T-helper 1 cell (primary cell): ENCODE measurements at regions not wholly inside any gene's neighbourhood (a gene's known extent, or its start where the extent isn't known, plus 50 kb on each side); places are given as distances from the start of the nearest gene placed in this dataset.
"Not testable (repeated sequence)": the region's sequence is repeated elsewhere in the genome, so short reads cannot be mapped to it uniquely, and the experiment has no call there.

Experiments used
- DNase-seq, 5 donors: peaks; one replicate each; pipeline ENCODE4 v3.0.0-alpha.2; 2012 to 2020

- no peak for DNase-seq
Observed at GRCh38 chr7:16130111-16131110, 290.9 kb downstream of the CRPPA start.

- DNase-seq: no peak
Observed at GRCh38 chr7:16129431-16130110, 291.8 kb downstream of the CRPPA start.

- no peak for DNase-seq
Observed at GRCh38 chr7:16123117-16123770, 298.1 kb downstream of the CRPPA start.

GRCh38 chr7:16121876-16122390 lies 299.4 kb downstream of the CRPPA start:
- no peak for DNase-seq

- DNase-seq: no peak
Observed at GRCh38 chr7:16115374-16115773, 306.0 kb downstream of the CRPPA start.

GRCh38 chr7:16114633-16115032 lies 306.7 kb downstream of the CRPPA start:
- DNase-seq: no peak

GRCh38 chr7:16114071-16114470 lies 307.3 kb downstream of the CRPPA start:
- DNase-seq: no peak

- no peak for DNase-seq
Observed at GRCh38 chr7:16113058-16113457, 308.3 kb downstream of the CRPPA start.

GRCh38 chr7:16106869-16107268 lies 314.5 kb downstream of the CRPPA start:
- DNase-seq: no peak

GRCh38 chr7:16106300-16106699 lies 315.0 kb downstream of the CRPPA start:
- DNase-seq: no peak

- DNase-seq: no peak
Observed at GRCh38 chr7:16099302-16099849, 322.0 kb downstream of the CRPPA start.

- DNase-seq: no peak
Observed at GRCh38 chr7:16098585-16099179, 322.7 kb downstream of the CRPPA start.

GRCh38 chr7:16098058-16098457 lies 323.3 kb downstream of the CRPPA start:
- no peak for DNase-seq

- no peak for DNase-seq
Observed at GRCh38 chr7:16095171-16095950, 326.0 kb downstream of the CRPPA start.

- no peak for DNase-seq
Observed at GRCh38 chr7:16094651-16095050, 326.7 kb downstream of the CRPPA start.

GRCh38 chr7:16092711-16093110 lies 328.6 kb downstream of the CRPPA start:
- DNase-seq: no peak

GRCh38 chr7:16091701-16092310 lies 329.5 kb downstream of the CRPPA start:
- DNase-seq: no peak

GRCh38 chr7:16089801-16090200 lies 331.5 kb downstream of the CRPPA start:
- no peak for DNase-seq

- no peak for DNase-seq
Observed at GRCh38 chr7:16089191-16089590, 332.1 kb downstream of the CRPPA start.

GRCh38 chr7:16086743-16087142 lies 334.6 kb downstream of the CRPPA start:
- no peak for DNase-seq

- not testable (repeated sequence) for DNase-seq
Observed at GRCh38 chr7:16085780-16086179, 335.6 kb downstream of the CRPPA start.
